ENCODE measurements at regions not wholly inside any gene's neighbourhood (a gene's known extent, or its start where the extent isn't known, plus 50 kb on each side); places are given as distances from the start of the nearest gene placed in this dataset.

- Mint-ChIP-seq H3K4me1 (no peaks in the 10 kb centered on the region), H3K36me3 (no peaks in the 10 kb centered on the region), H3K27ac (no peak overlapping the region), H3K27me3 (ENCODE audit: low read depth in 3 of 3) (no peaks in the 10 kb centered on the region), H3K9me3 (peaks cover 0 to 8% (median 2%) of the 10 kb centered on the region in 7 donors), H3K4me3 (no peak overlapping the region)
- Histone ChIP-seq H3K4me3 (replicated peaks in 1 of 3; ENCODE audit: low read depth in 2 of 3, low read length in 3 of 3) (no peak overlapping the region), H3K9ac (ENCODE audit: insufficient read depth, low read length, poor library complexity, severe bottlenecking) (no peak overlapping the region), H3K4me2 (replicated peaks; ENCODE audit: extremely low read depth, low read length, poor library complexity, severe bottlenecking) (no peak overlapping the region), H3K27ac (ENCODE audit: low read depth in 1 of 2, low read length in 2 of 2) (no peak overlapping the region), H4K20me1 (ENCODE audit: insufficient read depth, low read length) (no peaks in the 10 kb centered on the region), H3K27me3 (ENCODE audit: control insufficient read depth in 2 of 2, insufficient read depth in 2 of 2, low read length in 2 of 2) (no peaks in the 10 kb centered on the region), H3K4me1 (ENCODE audit: control insufficient read depth in 1 of 2, insufficient read depth in 2 of 2, low read length in 2 of 2) (no peaks in the 10 kb centered on the region), H3K9me3 (replicated peaks in 1 of 2; ENCODE audit: control insufficient read depth in 1 of 2, insufficient read depth in 1 of 2, low read length in 2 of 2) (no peaks in the 10 kb centered on the region), H3K79me2 (ENCODE audit: insufficient read depth, low read length) (no peaks in the 10 kb centered on the region), H2AFZ (ENCODE audit: insufficient read depth, low read depth, low read length, poor library complexity, severe bottlenecking) (no peak overlapping the region), H3K36me3 (replicated peaks in 1 of 2; ENCODE audit: control insufficient read depth in 1 of 2, insufficient read depth in 2 of 2, low read length in 2 of 2) (no peaks in the 10 kb centered on the region)
- DNase-seq: no peak
- no peak for TF ChIP-seq CTCF (IDR thresholded peaks at IDR 0.05)
- WGBS (ENCODE audit: insufficient coverage): no CpG with 5 or more reads among the region's 2 CpGs
- intact Hi-C loops (cut with micrococcal nuclease): no loop called here
Observed at GRCh38 chr13:74278901-74279300, 144.7 kb upstream of the KLF12 start.

- H3K27ac ChIP-seq (ENCODE audit: low read depth in 1 of 2, low read length in 2 of 2): no peak overlapping the region
- H3K27me3 ChIP-seq (ENCODE audit: control insufficient read depth in 2 of 2, insufficient read depth in 2 of 2, low read length in 2 of 2): no peaks in the 10 kb centered on the region
- H3K4me2 ChIP-seq (replicated peaks; ENCODE audit: extremely low read depth, low read length, poor library complexity, severe bottlenecking): no peak overlapping the region
- Mint-ChIP-seq H3K4me3 (no peak overlapping the region), H3K27me3 (ENCODE audit: low read depth in 3 of 3) (peaks cover 0 to 2% (median 0%) of the 10 kb centered on the region in 3 donors), H3K4me1 (no peaks in the 10 kb centered on the region), H3K27ac (no peak overlapping the region), H3K36me3 (no peaks in the 10 kb centered on the region), H3K9me3 (peaks cover 0 to 15% (median 7%) of the 10 kb centered on the region in 7 donors)
- H3K79me2 ChIP-seq (ENCODE audit: insufficient read depth, low read length): no peaks in the 10 kb centered on the region
- TF ChIP-seq CTCF (IDR thresholded peaks at IDR 0.05): no peak
- no peak overlapping the region for H3K9ac ChIP-seq (ENCODE audit: insufficient read depth, low read length, poor library complexity, severe bottlenecking)
- H3K4me1 ChIP-seq (ENCODE audit: control insufficient read depth in 1 of 2, insufficient read depth in 2 of 2, low read length in 2 of 2): no peaks in the 10 kb centered on the region
- no peak for DNase-seq
- peaks cover 0 to 7% of the 10 kb centered on the region in 2 donors for H3K9me3 ChIP-seq (replicated peaks in 1 of 2; ENCODE audit: control insufficient read depth in 1 of 2, insufficient read depth in 1 of 2, low read length in 2 of 2)
- 100% methylated on average over 1 of the region's 2 CpGs for WGBS (ENCODE audit: insufficient coverage)
- no peak overlapping the region for H3K4me3 ChIP-seq (replicated peaks in 1 of 3; ENCODE audit: low read depth in 2 of 3, low read length in 3 of 3)
- no peak overlapping the region for H2AFZ ChIP-seq (ENCODE audit: insufficient read depth, low read depth, low read length, poor library complexity, severe bottlenecking)
- intact Hi-C loops (cut with micrococcal nuclease): no loop called here
- no peaks in the 10 kb centered on the region for H4K20me1 ChIP-seq (ENCODE audit: insufficient read depth, low read length)
- no peaks in the 10 kb centered on the region for H3K36me3 ChIP-seq (replicated peaks in 1 of 2; ENCODE audit: control insufficient read depth in 1 of 2, insufficient read depth in 2 of 2, low read length in 2 of 2)
Observed at GRCh38 chr13:74274916-74275315, 140.7 kb upstream of the KLF12 start.

Data from CD14-positive monocyte (primary cell).